ENCODE measurements at regions not wholly inside any gene's neighbourhood (a gene's known extent, or its start where the extent isn't known, plus 50 kb on each side); places are given as distances from the start of the nearest gene placed in this dataset.

GRCh38 chr4:128475597-128475996 lies 188.0 kb upstream of the PGRMC2 start (continued):
- no peak for TF ChIP-seq ZNF248 (tag by site-specific recombination; IDR thresholded peaks at IDR 0.05)

- no peak overlapping the region for H3K27ac ChIP-seq (ENCODE audit: extremely low read depth, low read depth, low read length)
- H3K9me3 ChIP-seq (ENCODE audit: control insufficient read depth, insufficient read depth, low read depth, low read length): no peaks in the 10 kb centered on the region
- H3K36me3 ChIP-seq (ENCODE audit: control insufficient read depth in 2 of 2, insufficient read depth in 1 of 2, low read length in 2 of 2): no peaks in the 10 kb centered on the region
- TF ChIP-seq KLF9 (tag by site-specific recombination; IDR thresholded peaks at IDR 0.05; ENCODE audit: low read depth) (no peak), ZFP69B (tag by site-specific recombination; IDR thresholded peaks at IDR 0.05) (no peak), ZEB2 (tag by site-specific recombination; IDR thresholded peaks at IDR 0.05) (no peak), PBX3 (CRISPR knock-in tag; IDR thresholded peaks at IDR 0.05) (no peak), ZSCAN4 (tag by site-specific recombination; IDR thresholded peaks at IDR 0.05) (no peak), ZBTB8A (tag by site-specific recombination; IDR thresholded peaks at IDR 0.05) (no peak), ZNF202 (tag by site-specific recombination; IDR thresholded peaks at IDR 0.05; ENCODE audit: borderline replicate concordance) (no peak), ZNF416 (tag by site-specific recombination; IDR thresholded peaks at IDR 0.05) (no peak), ZBTB21 (tag by site-specific recombination; IDR thresholded peaks at IDR 0.05) (no peak), BCL11A (tag by site-specific recombination; IDR thresholded peaks at IDR 0.05; ENCODE audit: low read depth) (no peak), ZNF639 (tag by site-specific recombination; IDR thresholded peaks at IDR 0.05) (no peak), ZBTB26 (tag by site-specific recombination; optimal IDR thresholded peaks at IDR 0.05) (no peak), ZNF169 (tag by site-specific recombination; IDR thresholded peaks at IDR 0.05) (no peak), ZBTB44 (tag by site-specific recombination; IDR thresholded peaks at IDR 0.05) (no peak), GLIS2 (tag by site-specific recombination; IDR thresholded peaks at IDR 0.05) (no peak)
- H3K4me3 ChIP-seq (ENCODE audit: low read depth, low read length): no peak overlapping the region
- POLR2A ChIA-PET: no interaction called here
- no peaks in the 10 kb centered on the region for H3K4me1 ChIP-seq (ENCODE audit: control insufficient read depth, insufficient read depth, low read length)
- CTCF ChIA-PET: interaction anchor here (1.5 kb wide), 1 partner anchor 9 kb away, joined by 5 read pairs; no protein-coding TSS in a partner anchor
These were observed 184.0 kb upstream of the PGRMC2 start for GRCh38 chr4:128471576-128471975.

- H3K4me1 ChIP-seq (ENCODE audit: control insufficient read depth, insufficient read depth, low read length): no peaks in the 10 kb centered on the region
- no peaks in the 10 kb centered on the region for H3K9me3 ChIP-seq (ENCODE audit: control insufficient read depth, insufficient read depth, low read depth, low read length)
- H3K36me3 ChIP-seq (ENCODE audit: control insufficient read depth in 2 of 2, insufficient read depth in 1 of 2, low read length in 2 of 2): no peaks in the 10 kb centered on the region
- ChIA-PET POLR2A (no interaction called here), CTCF (interaction anchor here (1.5 kb wide), 1 partner anchor 8 kb away, joined by 5 read pairs; no protein-coding TSS in a partner anchor)
- no peak overlapping the region for H3K4me3 ChIP-seq (ENCODE audit: low read depth, low read length)
- H3K27ac ChIP-seq (ENCODE audit: extremely low read depth, low read depth, low read length): no peak overlapping the region
- no peak for TF ChIP-seq ZNF404 (tag by site-specific recombination; IDR thresholded peaks at IDR 0.05)
- no peak for TF ChIP-seq ZNF521 (tag by site-specific recombination; IDR thresholded peaks at IDR 0.05)
- TF ChIP-seq ZNF239 (tag by site-specific recombination; IDR thresholded peaks at IDR 0.05): no peak
- no peak for TF ChIP-seq ZNF18 (tag by site-specific recombination; IDR thresholded peaks at IDR 0.05)
- no peak for TF ChIP-seq KLF17 (tag by site-specific recombination; IDR thresholded peaks at IDR 0.05)
- no peak for TF ChIP-seq ZNF24 (tag by site-specific recombination; IDR thresholded peaks at IDR 0.05)
- no peak for TF ChIP-seq ZXDB (tag by site-specific recombination; IDR thresholded peaks at IDR 0.05)
- no peak for TF ChIP-seq ZNF169 (tag by site-specific recombination; IDR thresholded peaks at IDR 0.05)
- no peak for TF ChIP-seq ZNF530 (tag by site-specific recombination; IDR thresholded peaks at IDR 0.05; ENCODE audit: low read depth)
- no peak for TF ChIP-seq ZNF157 (tag by site-specific recombination; IDR thresholded peaks at IDR 0.05)
These were observed 183.0 kb upstream of the PGRMC2 start for GRCh38 chr4:128470492-128471053.

All from HEK293 (cell line).